HG03432 (cell line): ENCODE measurements at regions not wholly inside any gene's neighbourhood (a gene's known extent, or its start where the extent isn't known, plus 50 kb on each side); places are given as distances from the start of the nearest gene placed in this dataset.
"Not testable (repeated sequence)": the region's sequence is repeated elsewhere in the genome, so short reads cannot be mapped to it uniquely, and the experiment has no call there.

Experiments
- ATAC-seq: cut with Tn5 transposase; IDR thresholded peaks from one replicate; pipeline ENCODE4 v1.9.1; 2021; ENCODE audit warnings: mild to moderate bottlenecking, moderate library complexity; ENCODE audit not compliant: unreplicated experiment

- ATAC-seq, result no peak
These were observed 1362.2 kb downstream of the OLFM4 start for GRCh38 chr13:54390841-54391240.

- no peak for ATAC-seq
These were observed 1365.6 kb downstream of the OLFM4 start for GRCh38 chr13:54394085-54394700.

- ATAC-seq, result no peak
These were observed 1366.3 kb downstream of the OLFM4 start for GRCh38 chr13:54394908-54395307.

- ATAC-seq, result no peak
These were observed 1373.9 kb downstream of the OLFM4 start for GRCh38 chr13:54402495-54402894.

- ATAC-seq, result no peak
These were observed 1387.2 kb downstream of the OLFM4 start for GRCh38 chr13:54415753-54416366.

GRCh38 chr13:54422946-54423345, 1394.3 kb downstream of the OLFM4 start:
- ATAC-seq, result not testable (repeated sequence)

- ATAC-seq, result no peak
These were observed 1395.7 kb downstream of the OLFM4 start for GRCh38 chr13:54424344-54424743.

- ATAC-seq, result no peak
These were observed 1405.0 kb downstream of the OLFM4 start for GRCh38 chr13:54433493-54434206.

GRCh38 chr13:54440853-54441400, 1412.3 kb downstream of the OLFM4 start:
- ATAC-seq, result not testable (repeated sequence)

GRCh38 chr13:54445453-54445852, 1416.8 kb downstream of the OLFM4 start:
- no peak for ATAC-seq

GRCh38 chr13:54445865-54446264, 1417.3 kb downstream of the OLFM4 start:
- no peak for ATAC-seq

GRCh38 chr13:54449922-54450321, 1421.3 kb downstream of the OLFM4 start:
- ATAC-seq, result no peak

- no peak for ATAC-seq
These were observed 1455.6 kb downstream of the OLFM4 start for GRCh38 chr13:54484166-54484565.

- ATAC-seq, result no peak
These were observed 1458.0 kb downstream of the OLFM4 start for GRCh38 chr13:54486421-54487166.

GRCh38 chr13:54489359-54489758, 1460.7 kb downstream of the OLFM4 start:
- ATAC-seq, result no peak

- ATAC-seq, result no peak
These were observed 1464.4 kb downstream of the OLFM4 start for GRCh38 chr13:54492995-54493394.

GRCh38 chr13:54511366-54511765, 1482.8 kb downstream of the OLFM4 start:
- ATAC-seq, result no peak

GRCh38 chr13:54513254-54513653, 1484.6 kb downstream of the OLFM4 start:
- ATAC-seq, result no peak

GRCh38 chr13:54536112-54536511, 1507.5 kb downstream of the OLFM4 start:
- ATAC-seq, result no peak

GRCh38 chr13:54563286-54563685, 1534.7 kb downstream of the OLFM4 start:
- ATAC-seq, result no peak

- not testable (repeated sequence) for ATAC-seq
These were observed 1543.4 kb downstream of the OLFM4 start for GRCh38 chr13:54572037-54572436.
